Activated CD4-positive, alpha-beta T cell treated with anti-CD3 and anti-CD28 coated beads, Interleukin-2, amount 50 U/mL, for 4 hours (primary cell): ENCODE measurements at regions not wholly inside any gene's neighbourhood (a gene's known extent, or its start where the extent isn't known, plus 50 kb on each side); places are given as distances from the start of the nearest gene placed in this dataset.
"Not testable (repeated sequence)": the region's sequence is repeated elsewhere in the genome, so short reads cannot be mapped to it uniquely, and the experiment has no call there.

Experiments
- DNase-seq, 2 experiments: peaks; one replicate each; pipeline ENCODE4 v3.0.0-alpha.2; 2020

DNA sequence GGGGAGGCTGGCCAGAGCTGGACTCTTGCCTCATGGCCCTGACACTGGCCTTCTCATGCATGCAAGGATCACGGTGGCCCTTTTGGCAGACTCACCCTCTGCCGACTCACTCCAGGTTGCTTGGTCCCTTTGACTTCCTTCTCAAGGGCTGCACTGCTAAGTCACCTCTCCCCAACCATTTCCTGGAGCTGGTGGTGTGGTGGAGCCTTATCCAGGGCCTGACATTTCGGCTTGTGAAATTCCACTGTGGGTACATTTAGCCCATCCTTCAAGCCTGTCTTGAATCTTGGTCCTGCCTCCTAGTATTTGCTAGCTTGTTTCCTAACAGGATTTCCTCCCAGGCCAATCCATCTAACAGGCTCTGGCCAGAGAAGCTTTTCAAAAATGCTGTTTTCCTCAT lies 52.6 kb upstream of the JUN start:
- no peak for DNase-seq

DNA sequence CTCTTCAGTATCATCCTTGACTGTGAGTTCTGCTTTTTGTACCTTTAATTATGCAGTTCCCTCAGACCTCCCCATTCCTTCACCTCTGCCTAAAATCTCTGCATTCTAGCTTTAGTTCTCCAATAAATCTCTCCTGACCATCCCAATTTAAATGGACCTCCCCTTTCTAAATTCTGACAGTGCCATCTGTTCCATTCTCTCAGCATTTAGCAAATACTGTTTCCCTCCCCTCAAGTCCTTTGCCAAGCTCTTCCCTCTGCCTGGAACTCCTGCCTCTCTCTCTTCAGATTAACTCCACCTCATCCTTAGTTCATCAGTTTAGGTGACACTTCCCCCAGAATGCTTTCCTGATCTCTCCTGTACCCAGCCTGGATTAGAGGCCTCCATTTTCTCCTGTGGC lies 54.0 kb upstream of the JUN start:
- no peak for DNase-seq

DNA sequence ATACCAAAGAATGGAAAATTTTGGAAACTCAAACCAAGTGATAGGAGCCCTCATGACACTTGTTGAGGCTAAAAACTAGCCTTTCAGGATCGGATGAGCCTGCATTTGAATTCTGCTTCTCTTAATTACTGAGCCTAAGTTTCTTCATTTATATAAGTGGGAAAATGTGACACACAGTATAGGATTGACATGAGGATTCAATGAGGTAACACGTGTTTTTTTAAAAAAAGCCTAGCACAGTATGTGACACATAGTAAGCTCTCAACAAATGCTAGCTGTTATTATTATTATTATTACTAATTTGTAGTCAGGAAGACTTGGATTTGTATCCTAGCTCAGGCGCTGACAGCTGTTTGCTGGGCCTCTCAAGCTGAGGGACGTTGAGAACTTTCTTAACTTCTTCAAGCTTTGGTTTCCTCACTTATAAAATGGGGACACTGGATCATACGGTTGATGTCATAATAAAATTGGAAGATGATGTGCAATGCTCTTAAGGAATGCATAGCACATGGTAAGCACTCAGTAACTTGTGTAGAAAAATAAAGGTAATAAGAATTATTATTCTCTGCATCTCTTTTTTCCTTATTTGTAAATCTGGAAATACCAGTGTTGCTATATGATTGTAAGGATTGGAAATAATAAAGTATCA lies 55.4 kb upstream of the JUN start:
- no peak for DNase-seq

DNA sequence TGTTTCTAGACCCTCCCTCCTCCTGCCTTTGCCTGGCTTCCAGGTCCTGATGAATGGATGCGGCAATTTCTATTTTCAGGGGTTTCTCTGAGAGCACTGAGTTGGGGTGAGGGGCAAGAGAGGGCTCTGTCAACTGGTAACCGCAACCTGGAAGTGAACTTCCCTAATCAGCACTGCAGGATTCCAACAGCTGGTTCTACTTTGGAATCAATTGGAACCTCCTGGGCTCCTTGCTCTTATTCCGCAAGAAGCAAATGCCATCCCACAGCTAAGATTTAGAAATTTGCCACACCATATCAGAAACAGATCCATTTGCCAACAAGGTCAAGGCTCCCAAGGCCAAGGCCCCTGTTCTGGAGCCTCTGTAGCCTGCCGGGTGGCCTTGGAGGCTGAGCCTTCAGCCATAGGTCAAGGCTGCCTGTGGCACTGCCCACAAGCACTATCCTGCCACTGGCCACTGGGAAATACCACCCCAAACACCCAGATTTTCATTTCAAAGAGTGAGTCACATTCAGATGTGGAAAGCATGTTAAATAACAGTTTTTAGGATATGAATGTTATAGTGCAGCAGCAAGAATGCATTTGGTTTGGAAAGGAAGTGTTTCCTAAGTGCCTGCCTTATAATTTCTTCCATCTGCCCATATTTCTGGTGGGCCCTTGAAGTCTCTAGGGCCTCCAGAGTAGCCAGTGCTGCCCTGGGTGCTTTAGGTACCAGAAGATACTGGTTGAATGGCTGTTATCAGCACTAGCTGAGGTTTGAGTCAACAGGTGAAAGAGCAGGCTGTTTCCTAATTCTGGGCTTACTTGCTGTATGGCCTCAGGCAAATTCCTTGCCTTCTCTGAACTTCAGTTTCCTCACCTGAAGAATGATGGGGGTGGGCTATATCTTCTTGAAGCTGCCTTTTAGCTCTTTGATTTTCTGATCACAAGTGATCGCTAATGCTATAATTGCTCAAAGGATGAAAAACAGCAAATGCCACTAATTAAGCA lies 56.3 kb upstream of the JUN start:
- DNase-seq: no peak

DNA sequence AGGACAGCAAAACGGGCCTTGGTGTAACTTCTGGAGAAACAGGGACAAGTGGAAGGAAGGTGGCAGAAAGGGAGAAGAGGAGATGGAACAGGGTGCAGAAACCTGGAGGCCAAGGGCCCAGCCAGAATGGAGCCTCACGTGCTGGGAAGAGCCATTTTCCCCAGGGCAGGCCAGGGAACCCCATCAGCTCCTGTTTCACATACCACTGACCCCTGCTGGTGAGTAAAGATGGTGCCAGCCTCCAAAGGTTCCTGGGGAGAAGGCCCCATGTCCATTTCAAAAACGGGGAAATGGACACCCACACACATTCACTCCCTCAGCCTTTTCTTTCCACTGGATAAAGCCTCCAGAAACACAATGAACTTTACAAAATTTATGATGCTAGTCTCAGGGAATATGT lies 57.6 kb upstream of the JUN start:
- DNase-seq: no peak

DNA sequence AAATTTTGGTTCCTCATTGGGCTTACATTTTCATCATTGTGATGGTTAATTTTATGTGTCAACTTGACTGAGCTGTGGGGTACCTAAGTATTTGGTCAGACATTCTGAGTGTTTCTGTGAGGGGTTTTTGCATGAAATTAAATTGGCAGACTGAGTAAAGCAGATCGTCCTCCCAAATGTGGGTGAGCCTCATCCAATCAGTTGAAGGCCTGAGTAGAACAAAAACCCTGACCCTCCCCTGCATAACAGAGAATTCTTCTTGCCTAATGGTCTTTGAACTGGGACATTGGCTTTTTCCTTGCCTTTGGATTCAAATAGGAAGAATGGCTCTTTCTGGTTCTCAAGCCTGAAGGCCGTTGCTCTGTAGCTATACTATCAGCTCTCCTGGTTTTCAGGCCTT lies 59.1 kb upstream of the JUN start:
- no peak for DNase-seq

DNA sequence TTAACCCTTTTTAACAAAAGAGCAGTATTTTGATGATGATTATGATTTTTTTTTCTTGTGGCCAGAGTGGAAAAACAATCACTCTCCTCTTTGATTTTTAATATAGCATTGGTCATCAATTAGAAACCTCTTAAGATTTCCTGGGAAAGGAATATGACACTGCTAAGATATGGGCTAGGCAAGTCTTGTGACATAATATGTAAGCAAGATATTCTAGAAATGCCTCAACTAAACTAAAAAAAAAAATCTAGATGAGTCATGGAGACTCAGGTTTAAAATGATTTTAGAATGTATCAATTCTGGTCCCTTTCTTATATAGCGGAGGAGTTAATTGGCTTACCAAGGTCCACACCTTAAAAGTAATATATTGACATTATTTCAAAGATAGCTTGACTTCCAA lies 60.3 kb upstream of the JUN start:
- DNase-seq: no peak

DNA sequence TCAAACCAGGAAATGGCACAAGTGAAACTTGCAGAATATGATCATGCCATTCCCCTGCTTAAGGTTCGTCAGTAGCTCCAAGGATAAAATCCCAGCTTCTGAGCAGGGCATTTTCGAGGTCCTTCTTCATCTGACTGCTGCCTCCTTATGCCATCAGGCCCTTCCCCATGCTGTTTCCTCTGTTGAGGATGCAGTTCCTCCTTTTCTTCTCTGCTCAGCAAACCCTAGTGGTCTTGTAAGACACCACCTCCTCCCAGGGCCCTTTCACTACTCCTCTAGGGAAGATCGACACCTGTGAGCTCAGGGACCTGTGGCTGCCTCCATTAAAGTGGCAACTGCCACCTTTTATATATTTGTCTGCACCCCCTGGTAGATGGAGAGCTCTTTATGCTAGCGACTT lies 62.1 kb upstream of the JUN start:
- DNase-seq: no peak

DNA sequence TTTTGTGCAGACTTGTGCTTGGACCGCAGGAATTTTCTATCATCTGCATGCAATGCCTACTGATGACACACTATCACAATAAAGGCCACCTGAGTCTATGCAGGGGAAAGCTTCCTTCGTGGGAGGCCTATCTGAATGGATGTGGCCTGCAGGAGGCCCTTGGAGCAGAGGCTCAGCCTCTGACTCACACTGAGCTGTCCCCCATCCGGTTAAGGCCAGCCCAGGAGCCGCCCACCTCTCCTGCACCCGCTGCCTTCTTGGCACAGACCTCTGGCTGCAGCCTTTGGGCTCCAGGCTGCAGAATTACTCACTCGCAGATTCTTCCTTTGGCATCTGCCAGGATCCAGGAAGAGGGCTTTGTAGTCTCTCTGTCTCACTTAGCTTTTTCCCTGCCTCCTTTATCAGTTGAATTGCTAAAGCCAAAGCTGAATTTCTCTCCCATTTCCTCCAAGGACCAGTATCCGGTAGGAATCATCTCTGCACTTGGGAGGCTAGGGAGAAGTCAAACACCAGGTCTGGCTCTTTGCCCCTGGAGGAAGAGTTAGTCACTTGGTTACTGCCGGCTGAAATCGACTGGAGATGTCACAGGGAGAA lies 65.1 kb upstream of the JUN start:
- no peak for DNase-seq

DNA sequence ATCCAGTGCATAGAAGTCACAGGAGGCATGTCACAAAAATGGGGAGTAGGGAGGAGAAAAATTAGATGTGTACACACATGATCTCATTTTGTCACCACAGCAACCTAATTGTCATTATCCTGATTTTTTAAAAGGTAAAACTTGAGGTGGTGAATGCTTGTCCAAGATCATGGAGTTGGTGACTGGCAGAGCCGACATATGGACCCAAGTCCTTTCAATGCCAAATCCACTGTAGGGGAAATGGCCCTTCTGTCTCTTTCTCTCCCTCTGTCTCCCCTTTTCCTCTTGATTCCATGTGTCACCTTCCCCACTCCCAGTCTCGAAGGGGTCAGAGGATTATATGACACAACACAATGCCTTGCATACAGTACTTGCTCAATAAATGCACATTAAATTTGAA lies 65.7 kb upstream of the JUN start:
- DNase-seq: no peak

DNA sequence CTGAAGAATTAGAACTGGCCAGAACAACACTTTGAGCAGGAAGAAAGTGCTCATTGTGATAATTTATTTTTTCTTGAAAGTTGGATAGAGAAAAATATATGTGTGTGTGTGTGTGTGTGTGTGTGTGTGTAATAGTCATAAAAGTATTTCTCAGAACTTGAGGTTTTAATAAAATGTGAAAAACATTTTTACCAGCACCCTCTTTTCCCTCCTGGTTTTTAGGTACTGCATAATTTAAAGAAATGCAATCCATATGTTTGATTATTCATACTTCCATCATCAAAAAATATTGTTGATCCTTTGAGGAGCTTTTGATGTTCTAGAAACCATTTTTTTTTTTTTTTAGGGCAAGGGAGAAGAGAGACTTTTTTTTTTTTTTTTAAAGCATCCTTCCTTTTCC lies 66.8 kb upstream of the JUN start:
- DNase-seq: no peak

DNA sequence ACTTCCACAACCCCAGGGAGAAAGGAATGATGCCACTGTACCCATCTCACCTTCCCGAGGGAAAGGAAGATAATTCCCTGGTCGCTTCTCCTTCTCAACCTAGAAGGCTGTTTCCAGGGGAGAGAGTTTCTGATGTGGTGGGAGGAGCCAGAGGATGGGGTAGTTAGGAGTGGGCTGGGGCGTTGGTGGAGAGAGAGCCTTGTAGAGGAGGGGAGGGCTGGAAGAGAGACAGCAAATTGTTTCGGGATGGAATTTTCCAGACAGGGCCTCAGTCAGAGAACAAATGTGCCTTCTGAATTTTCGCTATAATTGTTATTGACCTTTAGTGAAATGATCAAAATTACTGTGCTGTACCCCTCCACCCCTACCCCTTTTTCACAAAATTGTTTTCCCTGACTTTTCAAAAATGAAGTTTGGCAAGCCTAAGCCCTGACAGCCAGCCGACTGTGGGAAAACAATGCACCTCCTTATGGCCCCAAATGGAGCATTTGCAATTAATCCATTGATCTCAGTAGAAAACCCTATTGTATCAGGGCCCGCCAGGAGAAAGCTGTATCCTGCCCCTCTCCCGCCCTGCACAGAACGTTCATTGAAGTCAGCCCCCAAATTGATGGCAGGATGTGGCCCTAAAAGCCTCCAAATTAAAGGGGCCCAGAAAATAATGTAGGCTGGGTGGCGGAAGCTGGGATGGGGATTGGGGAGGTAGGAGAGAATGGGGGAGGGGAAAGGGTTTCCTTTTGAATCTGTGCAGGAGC lies 69.1 kb upstream of the JUN start:
- DNase-seq: no peak

DNA sequence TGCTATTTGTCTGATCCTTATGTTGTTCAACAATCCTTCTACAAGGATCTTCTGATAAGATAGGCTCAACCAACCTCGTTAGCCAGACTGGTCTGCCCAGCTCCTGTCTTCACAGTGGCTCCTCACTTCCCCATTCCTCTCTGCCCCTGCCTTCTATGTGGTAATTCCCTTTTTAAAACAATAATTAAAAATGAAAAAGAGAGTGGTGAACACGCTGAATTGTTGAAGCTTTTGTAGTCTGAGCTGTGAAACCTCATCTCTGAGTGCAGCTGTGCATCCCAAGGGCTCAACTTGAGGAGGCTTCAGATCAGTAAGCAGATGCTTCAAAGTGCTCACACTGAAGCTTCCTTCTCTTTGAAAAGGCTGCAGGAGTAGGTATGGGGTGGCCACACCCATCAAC lies 70.7 kb upstream of the JUN start:
- DNase-seq: no peak

DNA sequence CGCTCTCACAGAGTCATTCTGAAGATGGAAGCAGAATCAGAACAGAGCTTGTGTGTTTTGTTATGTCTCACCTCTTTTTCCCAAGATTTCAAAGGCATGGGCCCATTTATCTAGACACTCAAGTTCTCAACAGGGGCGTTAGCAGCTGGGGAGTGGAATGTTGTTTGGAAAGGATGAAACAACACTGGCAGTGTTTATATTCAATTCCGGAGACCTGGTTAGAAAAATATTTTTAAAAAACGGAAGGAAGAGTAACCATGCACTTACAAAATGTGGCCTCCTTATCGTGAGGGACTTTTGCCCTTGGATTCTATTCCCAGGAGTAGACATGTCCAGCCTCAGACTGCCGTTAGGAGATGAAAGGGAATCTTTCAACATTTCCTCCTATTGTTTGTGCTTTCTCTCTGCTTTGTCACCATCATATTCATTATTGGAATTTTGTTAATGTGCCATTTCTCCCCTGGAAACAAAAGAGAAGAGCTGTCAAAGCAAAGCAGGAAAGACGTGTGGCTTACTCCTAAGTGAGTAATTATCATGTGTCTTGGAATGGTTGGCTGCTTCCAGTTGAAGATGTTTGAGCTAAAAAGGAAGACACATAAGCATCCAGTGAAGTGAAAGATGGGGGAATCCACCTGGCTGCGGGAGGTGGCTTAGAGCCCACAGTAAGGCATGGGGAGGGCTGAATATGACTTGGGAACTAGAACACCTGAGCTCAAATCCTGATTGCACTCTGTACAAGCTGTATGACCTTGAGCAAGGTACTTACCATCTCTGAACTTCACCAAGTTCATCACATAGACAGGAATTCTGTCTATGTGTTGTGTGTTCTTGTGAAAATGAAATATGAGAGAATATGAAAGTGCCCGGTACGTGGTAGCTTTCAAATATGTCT lies 71.7 kb upstream of the JUN start:
- no peak for DNase-seq

DNA sequence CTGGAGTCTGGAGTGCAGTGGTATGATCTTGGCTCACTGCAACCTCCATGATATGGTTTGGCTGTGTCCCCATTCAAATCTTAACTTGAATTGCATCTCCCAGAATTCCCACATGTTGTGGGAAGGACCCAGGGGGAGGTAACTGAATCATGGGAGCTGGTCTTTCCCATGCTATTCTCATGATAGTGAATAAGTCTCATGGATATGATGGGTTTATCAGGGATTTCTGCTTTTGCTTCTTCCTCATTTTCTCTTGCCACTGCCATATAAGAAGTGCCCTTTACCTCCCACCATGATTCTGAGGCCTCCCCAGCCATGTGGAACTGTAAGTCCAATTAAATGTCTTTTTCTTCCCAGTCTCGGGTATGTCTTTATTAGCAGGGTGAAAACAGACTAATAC lies 72.4 kb upstream of the JUN start:
- not testable (repeated sequence) for DNase-seq

DNA sequence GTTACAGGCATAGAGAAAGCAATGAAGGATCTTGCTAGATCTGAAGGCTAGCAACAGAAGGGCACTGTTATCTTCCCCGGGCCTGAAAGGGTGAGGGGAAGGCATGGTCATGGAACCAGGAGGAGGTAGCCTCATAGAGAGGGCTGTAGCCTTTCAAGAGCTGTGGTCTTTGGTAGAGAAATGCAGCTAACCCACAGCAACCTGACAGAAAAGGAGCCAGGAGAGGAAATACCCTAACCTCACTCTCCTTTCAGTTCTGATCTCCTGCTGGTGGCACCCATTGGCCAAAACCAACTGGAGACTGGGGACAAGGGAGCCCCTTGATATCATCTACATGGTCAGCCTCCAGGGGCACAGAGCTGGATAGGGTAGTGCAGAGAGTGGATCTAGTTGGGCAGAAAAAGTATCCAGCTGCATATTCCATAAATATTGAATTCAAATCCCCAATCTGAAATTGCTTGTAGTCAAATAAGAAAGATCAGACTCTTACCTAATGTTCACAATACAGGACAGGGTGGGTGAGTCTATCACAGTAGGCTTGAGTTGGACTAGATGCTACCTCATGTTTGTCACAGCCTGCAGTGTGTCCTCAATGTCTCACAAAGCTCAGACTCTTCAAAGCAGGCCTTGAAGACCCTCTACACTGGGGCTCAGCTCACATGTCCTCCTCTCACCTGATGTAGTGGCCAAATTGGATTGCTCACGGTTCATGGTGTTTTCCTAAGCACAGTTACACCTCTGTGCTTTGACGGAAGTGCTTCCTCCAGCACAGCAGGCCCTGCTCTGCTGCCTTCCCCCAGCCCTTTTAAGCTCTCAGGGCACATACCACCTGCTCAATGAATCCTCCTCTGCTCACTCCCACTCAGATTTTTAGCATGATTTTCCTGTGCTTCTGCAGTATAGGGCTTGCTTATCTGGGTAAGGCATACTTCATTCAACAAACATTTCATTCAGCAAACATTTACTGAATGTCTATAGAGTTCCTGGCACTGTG lies 74.1 kb upstream of the JUN start:
- peak in 1 of 2 experiments; percentile 5 for DNase-seq

DNA sequence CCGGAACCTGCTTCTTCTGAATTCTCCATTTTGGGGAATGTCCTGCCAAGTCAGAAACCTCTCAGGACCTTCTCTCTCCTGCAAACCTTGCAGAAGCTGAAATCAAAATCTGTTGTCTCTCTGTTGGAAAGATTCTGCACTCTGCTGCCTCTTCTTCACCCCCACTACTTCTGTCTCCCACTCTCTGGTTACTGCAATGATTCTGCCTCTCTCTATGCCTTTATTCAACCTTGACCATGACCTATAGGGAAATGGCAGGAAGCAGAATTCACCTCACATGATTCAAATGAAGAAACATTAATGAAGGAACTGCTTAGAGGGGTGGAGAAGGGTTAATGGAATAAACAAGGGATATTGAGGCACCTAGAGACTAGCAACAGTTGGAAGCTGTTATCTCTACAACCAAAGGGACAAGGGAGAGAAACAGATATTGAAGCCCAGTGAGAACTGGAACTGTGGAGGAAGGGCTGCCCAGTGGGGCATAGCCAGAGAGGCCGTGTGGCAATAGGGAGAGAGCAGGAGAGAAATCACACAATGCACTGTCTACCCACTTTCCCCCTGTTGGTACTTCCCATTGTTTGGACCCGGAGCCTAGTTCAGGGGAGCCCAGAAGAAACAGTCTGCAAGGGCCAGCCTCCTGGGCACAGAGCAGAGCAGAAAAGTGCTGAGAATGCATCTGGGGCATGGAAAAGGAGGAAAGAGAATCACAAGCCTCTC lies 76.1 kb upstream of the JUN start:
- no peak for DNase-seq

DNA sequence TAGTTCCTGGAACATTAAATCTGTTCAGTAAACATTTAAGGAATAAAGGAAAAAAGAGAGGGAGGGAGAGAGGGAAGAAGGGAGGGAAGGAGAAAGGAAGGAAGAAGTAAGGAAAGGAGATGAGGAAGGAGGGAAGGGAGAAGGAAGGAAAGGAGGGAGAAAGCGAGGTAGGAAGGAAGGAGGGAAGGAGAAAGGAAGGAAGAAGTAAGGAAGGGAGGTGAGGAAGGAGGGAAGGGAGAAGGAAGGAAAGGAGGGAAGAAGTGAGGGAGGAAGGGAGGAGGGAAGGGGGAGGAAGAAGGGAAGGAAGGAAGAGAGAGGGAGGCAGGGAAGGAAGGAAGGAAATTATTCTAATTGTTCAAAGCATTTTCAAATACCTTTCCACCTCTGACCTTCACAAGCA lies 77.2 kb upstream of the JUN start:
- no peak for DNase-seq

DNA sequence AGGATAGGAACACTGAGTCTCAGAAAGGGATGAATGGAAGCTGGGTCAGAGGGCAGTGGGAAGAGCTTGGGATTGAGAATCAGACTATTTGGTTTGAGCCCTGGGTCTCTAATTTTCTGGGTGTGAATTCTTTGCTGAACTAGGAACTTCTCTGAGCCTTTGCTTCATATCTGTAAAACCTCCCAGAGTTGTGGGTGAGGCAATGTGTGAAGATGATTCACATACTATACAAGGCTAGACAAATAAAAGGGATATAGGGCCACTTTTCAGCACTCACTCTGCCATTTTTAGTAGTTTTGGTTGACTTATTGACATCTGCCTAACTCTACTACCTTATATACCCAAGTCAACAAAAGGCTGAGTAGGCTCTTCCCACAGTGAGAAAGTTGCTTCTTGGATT lies 77.7 kb upstream of the JUN start:
- no peak for DNase-seq

DNA sequence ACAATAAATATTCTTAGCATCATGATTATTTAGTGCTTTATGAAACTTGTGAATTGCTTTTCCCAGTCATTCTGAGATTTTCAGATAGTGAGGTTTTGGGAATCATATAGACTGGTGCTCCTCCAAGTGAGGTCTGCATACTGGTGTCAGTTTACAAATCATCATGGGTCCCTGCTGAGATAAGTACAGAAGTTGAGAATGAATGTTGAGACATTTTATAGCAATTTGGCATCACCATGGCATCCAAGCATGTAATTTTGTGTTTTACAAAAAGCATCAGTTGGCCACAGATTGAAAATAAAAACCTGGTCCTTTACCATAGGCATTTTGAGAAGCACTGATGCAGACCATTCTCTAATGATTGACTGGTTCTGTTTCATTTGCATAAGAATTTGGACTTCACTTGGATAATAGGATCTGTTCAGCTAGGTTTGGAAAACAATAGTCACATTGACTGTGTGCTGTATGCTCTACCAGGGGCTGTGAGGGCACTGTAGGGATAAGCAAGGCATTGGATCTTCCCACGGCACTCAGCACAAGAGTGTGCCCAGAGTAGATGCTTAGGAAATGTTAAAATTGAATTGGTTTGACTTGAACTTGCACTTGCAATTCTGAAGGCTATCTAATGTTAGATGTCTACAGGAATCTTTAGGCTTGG lies 79.0 kb upstream of the JUN start:
- no peak for DNase-seq
